Transverse colon (tissue), 3 donors: ENCODE measurements at regions not wholly inside any gene's neighbourhood (a gene's known extent, or its start where the extent isn't known, plus 50 kb on each side); places are given as distances from the start of the nearest gene placed in this dataset.

Source experiments
- CTCF ChIP-seq, 5 experiments: fragments of 200-600 bp in 3 of 5; fragments of 450-650 bp in 2 of 5; sonication (generic) in 3 of 5; IDR thresholded peaks; 1 replicate in 2 of 5; 2 replicates in 3 of 5; pipeline ENCODE4 v1.5.1; 2016 to 2017; ENCODE audit warnings: antibody characterized with exemption in 5 of 5, inconsistent platforms in 3 of 5, mild to moderate bottlenecking in 2 of 5, moderate library complexity in 1 of 5
- POLR2A ChIP-seq: fragments of 450-650 bp; IDR thresholded peaks from one replicate; pipeline ENCODE4 v1.6.1; 2016; ENCODE audit warnings: antibody characterized with exemption, mild to moderate bottlenecking, moderate library complexity

- no peak for TF ChIP-seq CTCF (IDR thresholded peaks at IDR 0.05)
- no peak for TF ChIP-seq POLR2A
Measured at GRCh38 chr22:49310354-49310753, 517.3 kb downstream of the BRD1 start.
